ENCODE measurements at regions not wholly inside any gene's neighbourhood (a gene's known extent, or its start where the extent isn't known, plus 50 kb on each side); places are given as distances from the start of the nearest gene placed in this dataset.

DNA sequence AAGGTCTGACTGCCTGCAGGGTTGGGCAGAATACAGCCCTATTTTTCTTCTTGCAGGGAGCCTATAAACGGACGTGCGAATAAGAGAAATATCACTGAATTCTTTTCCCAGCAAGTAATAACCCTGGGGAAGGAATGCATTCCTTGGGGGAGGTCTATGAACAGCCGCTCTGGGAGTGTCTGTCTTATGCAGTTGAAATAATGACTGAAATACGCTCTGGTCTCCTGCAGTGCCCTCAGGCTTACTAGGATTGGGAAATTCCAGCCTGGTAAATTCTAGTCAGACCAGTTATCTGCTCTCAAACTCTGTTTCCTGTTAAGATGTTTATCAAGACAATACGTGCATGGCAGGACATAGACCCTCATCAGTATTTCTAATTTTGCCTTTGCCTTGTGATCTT is 72.1 kb upstream of the FAM241A start:
- TF ChIP-seq POLR2A (IDR thresholded peaks at IDR 0.05), result no peak
- TF ChIP-seq, protein P1, sequence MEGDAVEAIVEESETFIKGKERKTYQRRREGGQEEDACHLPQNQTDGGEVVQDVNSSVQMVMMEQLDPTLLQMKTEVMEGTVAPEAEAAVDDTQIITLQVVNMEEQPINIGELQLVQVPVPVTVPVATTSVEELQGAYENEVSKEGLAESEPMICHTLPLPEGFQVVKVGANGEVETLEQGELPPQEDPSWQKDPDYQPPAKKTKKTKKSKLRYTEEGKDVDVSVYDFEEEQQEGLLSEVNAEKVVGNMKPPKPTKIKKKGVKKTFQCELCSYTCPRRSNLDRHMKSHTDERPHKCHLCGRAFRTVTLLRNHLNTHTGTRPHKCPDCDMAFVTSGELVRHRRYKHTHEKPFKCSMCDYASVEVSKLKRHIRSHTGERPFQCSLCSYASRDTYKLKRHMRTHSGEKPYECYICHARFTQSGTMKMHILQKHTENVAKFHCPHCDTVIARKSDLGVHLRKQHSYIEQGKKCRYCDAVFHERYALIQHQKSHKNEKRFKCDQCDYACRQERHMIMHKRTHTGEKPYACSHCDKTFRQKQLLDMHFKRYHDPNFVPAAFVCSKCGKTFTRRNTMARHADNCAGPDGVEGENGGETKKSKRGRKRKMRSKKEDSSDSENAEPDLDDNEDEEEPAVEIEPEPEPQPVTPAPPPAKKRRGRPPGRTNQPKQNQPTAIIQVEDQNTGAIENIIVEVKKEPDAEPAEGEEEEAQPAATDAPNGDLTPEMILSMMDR (IDR thresholded peaks at IDR 0.05), result no peak
- Histone ChIP-seq H3K36me3 (replicated peaks in 1 of 2; ENCODE audit: insufficient read depth in 1 of 2, low read depth in 2 of 2) (no peaks in the 10 kb centered on the region), H3K27me3 (no peaks in the 10 kb centered on the region), H3K4me1 (no peaks in the 10 kb centered on the region), H3K9me3 (no peaks in the 10 kb centered on the region), H3K4me3 (no peak overlapping the region), H3K27ac (no peak overlapping the region)
- 68 to 77% methylated on average over 6 of the region's 6 CpGs for WGBS, 2 donors
- no peak for ATAC-seq
- intact Hi-C loops (cut with DNase I), result no loop called here
- no peak for DNase-seq

DNA sequence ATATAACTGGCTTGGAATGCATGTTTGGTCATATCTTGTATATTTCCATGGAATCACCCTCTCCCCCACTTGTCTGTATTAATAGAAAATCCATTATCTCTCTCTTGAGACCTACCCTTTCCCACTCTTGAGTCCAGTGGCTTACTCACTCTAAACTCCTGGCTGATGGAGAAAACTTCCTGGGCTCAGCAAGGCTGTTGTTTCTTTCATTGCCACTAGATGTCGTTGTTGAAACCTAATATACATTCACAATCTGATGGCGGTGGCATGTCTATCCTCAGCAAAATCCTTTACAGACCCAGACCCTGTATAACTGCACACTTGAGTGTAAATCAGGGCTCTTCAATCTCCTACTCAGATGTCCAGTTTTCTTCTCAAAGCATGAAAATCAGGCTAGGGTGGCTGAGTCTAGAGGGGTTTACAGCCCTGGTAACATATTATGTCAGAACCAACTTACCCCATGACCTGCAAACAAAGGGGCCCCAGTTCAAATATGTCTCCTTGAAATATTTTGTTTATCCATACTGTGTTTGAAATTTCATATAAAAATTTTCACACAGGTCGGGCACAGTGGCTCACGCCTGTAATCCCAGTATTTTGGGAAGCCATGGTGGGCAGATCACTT is 70.0 kb upstream of the FAM241A start:
- intact Hi-C loops (cut with DNase I), result no loop called here
- DNase-seq, result peak in 3 of 4 donors; percentile 18 to 28 (median 18)
- TF ChIP-seq, protein P1 (IDR thresholded peaks at IDR 0.05), result peak; percentile 9 to 55 (median 45)
- no peak for TF ChIP-seq POLR2A (IDR thresholded peaks at IDR 0.05)
- ATAC-seq, result peak; percentile 47
- Histone ChIP-seq H3K4me3 (no peak overlapping the region), H3K27me3 (no peaks in the 10 kb centered on the region), H3K27ac (no peak overlapping the region), H3K9me3 (no peaks in the 10 kb centered on the region), H3K36me3 (replicated peaks in 1 of 2; ENCODE audit: insufficient read depth in 1 of 2, low read depth in 2 of 2) (no peaks in the 10 kb centered on the region), H3K4me1 (no peaks in the 10 kb centered on the region)
- 43 to 45% methylated on average over 4 of the region's 4 CpGs for WGBS, 2 donors

- H3K9me3 ChIP-seq, result no peaks in the 10 kb centered on the region
- H3K36me3 ChIP-seq (replicated peaks in 1 of 2; ENCODE audit: insufficient read depth in 1 of 2, low read depth in 2 of 2), result no peaks in the 10 kb centered on the region
- no peak for ATAC-seq
- no peak overlapping the region for H3K27ac ChIP-seq
- no peaks in the 10 kb centered on the region for H3K4me1 ChIP-seq
- H3K27me3 ChIP-seq, result no peaks in the 10 kb centered on the region
- WGBS, 2 donors, result 86 to 93% methylated on average over 3 of the region's 3 CpGs
- no peak overlapping the region for H3K4me3 ChIP-seq
- no peak for TF ChIP-seq POLR2A (IDR thresholded peaks at IDR 0.05)
- TF ChIP-seq, protein P1 (IDR thresholded peaks at IDR 0.05), result no peak
- intact Hi-C loops (cut with DNase I), result no loop called here
- DNase-seq, result no peak
Observed at GRCh38 chr4:112075906-112076305, 69.3 kb upstream of the FAM241A start.

DNA sequence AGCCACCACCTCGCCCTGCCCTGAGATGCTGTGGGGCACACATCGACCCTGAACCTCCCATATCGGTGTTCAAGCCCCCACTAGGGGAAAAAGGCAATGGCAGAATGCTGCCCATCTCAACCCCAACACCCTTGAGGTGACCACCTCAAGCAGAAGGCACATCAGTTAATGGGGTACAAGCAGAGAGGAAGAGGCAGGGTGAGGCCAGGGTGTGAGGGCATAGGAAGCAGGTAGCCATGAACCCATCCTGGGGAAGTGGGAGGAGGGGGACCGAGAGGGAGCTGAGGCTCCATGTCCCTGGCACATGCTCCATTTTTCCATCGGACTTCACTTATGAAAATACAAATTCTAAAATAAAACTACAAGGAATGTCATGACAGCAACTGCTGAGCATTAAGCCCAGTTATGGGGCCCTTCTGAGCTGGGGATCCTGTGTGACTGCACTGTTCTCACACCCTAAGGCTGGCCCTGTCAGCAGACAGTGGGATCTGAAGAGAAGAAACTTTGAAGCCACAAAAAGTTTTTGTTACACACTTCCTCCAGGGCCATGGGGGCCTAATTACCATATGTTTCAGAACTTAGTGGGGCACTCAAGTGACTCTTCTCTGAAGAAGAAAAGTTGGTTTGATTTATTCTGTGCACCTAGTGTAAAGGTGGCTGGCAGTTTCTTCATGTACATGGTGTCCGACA is 68.2 kb upstream of the FAM241A start:
- intact Hi-C loops (cut with DNase I), result no loop called here
- Histone ChIP-seq H3K27me3 (no peaks in the 10 kb centered on the region), H3K36me3 (replicated peaks in 1 of 2; ENCODE audit: insufficient read depth in 1 of 2, low read depth in 2 of 2) (no peaks in the 10 kb centered on the region), H3K4me1 (no peaks in the 10 kb centered on the region), H3K27ac (no peak overlapping the region), H3K4me3 (no peak overlapping the region), H3K9me3 (no peaks in the 10 kb centered on the region)
- 85 to 93% methylated on average over 6 of the region's 6 CpGs for WGBS, 2 donors
- DNase-seq, result no peak
- no peak for ATAC-seq
- no peak for TF ChIP-seq POLR2A (IDR thresholded peaks at IDR 0.05)
- TF ChIP-seq, protein P1 (IDR thresholded peaks at IDR 0.05), result no peak

GRCh38 chr4:112077743-112078142 is 67.5 kb upstream of the FAM241A start:
- Histone ChIP-seq H3K36me3 (replicated peaks in 1 of 2; ENCODE audit: insufficient read depth in 1 of 2, low read depth in 2 of 2) (no peaks in the 10 kb centered on the region), H3K4me1 (no peaks in the 10 kb centered on the region), H3K9me3 (no peaks in the 10 kb centered on the region), H3K27me3 (no peaks in the 10 kb centered on the region), H3K27ac (no peak overlapping the region), H3K4me3 (no peak overlapping the region)
- no peak for ATAC-seq
- no peak for DNase-seq
- WGBS, 2 donors, result 84 to 92% methylated on average over 2 to 8 of the region's 8 CpGs
- TF ChIP-seq, protein P1 (IDR thresholded peaks at IDR 0.05), result no peak
- TF ChIP-seq POLR2A (IDR thresholded peaks at IDR 0.05), result no peak
- intact Hi-C loops (cut with DNase I), result no loop called here
